NCI-H128 (cell line): ENCODE measurements at regions not wholly inside any gene's neighbourhood (a gene's known extent, or its start where the extent isn't known, plus 50 kb on each side); places are given as distances from the start of the nearest gene placed in this dataset.
"Not testable (repeated sequence)": the region's sequence is repeated elsewhere in the genome, so short reads cannot be mapped to it uniquely, and the experiment has no call there.

Experiments
- DNase-seq: peaks from one replicate; lab custom pipeline; 2025; ENCODE audit not compliant: unreplicated experiment; lab: John Stamatoyannopoulos, UW

DNA sequence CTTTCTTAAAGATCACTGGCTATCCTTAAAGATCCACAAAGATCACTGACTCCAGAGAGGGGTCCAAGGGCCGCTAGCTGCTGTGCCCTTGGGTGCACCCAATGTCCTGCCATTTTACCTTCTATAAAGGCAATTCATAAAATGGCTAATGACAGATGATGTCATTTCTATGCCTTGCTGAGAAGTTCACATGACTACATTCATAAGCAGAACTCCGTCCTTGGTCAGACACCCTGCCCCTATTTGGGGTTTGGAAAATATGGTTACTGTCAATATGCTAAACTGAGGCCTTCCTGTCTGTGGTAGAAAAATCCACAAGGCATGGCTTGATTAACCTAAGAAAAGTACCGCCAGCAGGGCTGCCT is 60.9 kb upstream of the BMAL1 start:
- DNase-seq: no peak

DNA sequence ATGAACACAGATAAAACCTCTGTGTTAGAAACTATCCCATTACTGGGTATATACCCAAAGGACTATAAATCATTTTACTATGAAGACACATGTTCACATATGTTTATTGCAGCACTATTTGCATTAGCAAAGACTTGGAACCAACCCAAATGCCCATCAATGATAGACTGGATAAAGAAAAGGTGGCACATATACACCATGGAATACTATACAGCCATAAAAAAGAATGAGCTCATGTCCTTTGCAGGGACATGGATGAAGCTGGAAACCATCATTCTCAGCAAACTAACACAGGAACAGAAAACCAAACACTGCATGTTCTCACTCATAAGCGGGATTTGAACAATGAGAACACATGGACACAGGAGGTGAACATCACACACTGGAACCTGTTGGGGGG is 58.9 kb upstream of the BMAL1 start:
- not testable (repeated sequence) for DNase-seq

DNA sequence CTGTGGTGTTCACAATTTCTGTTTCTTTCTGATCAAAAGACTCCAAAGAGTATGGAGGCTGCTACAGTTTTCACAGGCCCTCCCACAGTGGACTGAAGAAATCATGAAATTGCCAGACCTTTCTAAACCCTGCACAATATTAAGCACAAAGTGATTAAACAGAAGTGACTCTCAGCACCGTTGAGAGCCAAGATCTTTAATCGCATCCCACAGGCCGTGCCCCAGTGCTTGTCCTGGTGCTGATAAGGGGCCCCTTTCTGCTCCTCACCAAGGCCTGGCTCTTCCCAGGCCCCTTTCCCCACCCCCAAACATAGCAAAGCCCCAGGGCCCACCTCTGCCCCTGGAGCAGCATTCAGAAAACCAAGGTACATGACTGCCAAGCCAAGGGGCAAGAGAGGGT is 57.4 kb upstream of the BMAL1 start:
- DNase-seq: no peak

DNA sequence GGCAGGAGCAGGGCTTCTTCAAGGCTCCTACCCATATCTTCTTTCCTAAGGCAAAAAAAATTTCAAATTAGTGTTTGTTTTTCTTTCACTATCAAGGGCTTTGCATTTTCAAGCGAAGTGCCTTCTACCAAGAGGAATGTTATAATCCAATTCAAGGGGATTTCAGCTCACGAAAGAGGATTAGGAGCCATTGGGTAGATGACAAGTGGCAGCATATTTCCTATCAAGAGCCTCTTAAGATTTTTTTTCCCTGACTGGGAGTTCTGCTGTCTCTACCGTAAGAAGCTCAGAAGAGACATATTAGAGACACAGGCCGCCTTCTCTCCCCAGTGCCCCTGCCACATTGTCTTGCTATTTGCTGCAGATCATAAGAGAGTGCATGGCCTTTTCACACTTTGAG is 55.9 kb upstream of the BMAL1 start:
- DNase-seq: no peak

DNA sequence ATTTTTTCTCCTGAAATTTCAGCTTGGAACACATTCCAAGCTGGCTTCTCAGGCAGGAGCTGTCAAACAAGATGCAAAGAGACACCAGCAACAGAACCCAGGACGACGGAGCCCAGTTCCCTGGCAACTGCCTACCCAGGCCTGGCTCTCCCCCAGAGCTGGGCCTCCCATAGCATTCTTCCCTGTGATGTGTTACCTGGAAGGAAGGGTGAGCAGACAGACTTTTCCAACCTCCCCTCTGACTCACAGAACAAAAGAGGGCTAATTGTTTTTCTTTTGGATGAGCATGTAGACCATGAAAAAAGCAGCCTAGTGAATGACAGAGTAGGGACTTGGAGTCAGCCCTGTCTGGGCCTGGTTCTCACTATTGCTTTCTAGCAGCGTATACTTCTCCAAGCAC is 55.3 kb upstream of the BMAL1 start:
- no peak for DNase-seq

DNA sequence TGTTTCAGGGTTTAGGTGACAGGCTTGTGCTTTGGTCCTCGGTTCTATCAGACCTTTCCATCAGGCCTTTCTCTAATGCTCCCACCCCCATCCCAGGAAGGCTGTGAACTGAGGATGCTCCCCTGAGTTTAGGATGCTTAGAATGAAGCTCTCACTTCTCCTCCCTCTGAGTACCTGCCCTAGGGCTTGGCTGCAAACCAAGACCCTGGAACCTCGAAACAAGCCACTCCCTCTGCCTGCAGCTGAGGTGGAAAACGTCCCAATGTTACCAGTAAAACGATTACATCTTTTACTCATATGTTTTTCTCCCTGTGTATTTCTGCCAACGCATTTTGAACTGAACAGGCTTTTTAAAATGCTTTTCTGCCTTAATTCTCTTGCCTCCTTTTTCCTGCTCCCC is 54.5 kb upstream of the BMAL1 start:
- no peak for DNase-seq

DNA sequence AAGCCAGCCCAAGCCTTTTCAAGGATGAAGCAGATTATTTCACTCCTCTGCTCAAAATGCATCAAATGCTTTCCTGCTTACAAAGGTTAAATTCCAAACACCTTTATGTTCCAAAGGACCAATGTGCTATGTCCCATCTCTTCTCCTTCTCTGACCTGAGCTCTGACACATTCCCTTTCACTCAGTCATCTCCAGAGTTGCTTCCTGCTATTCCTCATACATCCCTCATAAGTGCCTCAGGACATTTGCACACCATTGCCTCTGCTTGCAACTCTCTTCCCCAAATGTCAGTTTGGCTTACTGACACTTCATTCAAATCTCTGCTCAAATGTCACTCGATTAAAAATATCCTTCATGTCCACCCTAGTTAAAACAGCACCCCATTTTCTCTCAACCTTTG is 53.3 kb upstream of the BMAL1 start:
- no peak for DNase-seq

DNA sequence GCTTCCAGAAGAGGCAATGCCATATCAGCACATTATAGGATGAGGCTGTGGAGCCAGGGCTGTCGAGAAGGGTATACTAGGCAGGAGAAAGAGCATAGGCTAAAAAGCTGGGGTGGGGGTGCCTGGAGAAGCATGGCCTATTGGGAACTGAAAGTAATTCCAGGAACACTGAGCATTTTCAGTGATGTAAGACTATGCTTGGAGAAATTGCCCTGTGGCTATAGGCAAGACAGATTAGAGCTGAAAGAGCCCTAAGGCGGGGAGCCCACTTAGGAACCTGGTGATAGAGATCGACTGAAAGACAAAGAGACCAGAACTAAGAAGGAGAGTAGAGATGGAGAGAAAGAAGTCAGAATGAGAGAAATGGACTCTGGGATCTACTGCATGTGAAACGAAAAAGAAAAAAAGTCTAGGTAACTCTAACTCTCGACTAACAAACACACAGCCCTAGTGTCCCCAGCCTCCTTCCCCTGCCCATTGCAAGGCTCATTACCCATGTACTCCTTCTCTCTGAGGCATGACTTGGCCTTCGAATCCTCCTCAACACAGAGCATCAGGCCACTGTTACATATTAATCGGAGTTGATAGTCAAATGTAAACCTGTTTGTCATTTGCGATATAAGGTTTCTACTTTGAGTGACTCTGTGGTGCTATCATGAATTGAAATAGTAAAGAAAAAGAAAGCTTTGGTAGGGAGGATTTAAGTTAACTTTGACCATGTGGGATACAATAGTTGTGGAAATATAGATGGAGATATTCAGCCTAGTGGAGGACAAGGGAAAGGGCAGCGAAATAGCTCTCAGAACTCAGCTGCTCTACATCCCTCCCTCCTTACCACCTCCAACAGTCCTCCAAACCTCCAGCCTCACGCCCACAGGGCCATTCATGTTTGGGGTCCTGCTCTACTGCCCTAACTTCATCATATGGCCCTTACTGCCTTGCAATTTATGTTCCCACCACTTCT is 52.3 kb upstream of the BMAL1 start:
- no peak for DNase-seq

DNA sequence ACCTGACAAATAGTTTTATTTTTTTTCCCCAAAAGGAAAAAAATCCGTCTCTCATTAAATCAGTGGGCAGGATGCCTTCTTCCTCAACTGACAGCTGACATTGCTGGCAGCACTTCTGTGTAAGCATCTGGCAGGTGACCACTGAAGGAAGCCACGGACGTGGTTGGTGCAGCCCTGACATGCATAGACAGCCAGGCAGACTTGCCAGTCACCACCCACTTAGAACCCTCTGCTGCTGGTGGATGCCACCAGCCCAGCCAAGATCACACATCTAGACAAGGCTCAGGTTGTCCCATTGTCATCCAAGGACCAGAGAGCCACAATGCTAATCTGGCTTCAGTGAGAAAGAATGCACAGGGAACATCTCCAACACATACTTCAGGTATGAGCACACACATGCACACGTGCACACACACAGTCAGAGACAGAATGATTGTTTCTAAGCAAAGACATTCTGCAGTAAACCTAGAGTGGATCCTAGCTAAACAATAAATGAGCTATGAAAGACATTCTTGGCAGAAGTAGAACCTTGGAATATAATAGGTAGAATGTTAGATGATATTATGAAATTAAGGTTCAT is 49.8 kb upstream of the BMAL1 start:
- DNase-seq: no peak
